Stimulated activated CD4-positive, alpha-beta T cell treated with anti-CD3 and anti-CD28 coated beads, Interleukin-4, amount 100 ng/mL, for 4 hours (primary cell): ENCODE measurements at regions not wholly inside any gene's neighbourhood (a gene's known extent, or its start where the extent isn't known, plus 50 kb on each side); places are given as distances from the start of the nearest gene placed in this dataset.
A peak's percentile ranks its signal among the peaks of the same experiment; 100 is the strongest.
"Not testable (repeated sequence)": the region's sequence is repeated elsewhere in the genome, so short reads cannot be mapped to it uniquely, and the experiment has no call there.

Source experiments
- DNase-seq, 2 experiments: peaks; one replicate each; pipeline ENCODE4 v3.0.0-alpha.2; 2020

GRCh38 chr9:73053543-73053942, 98.1 kb upstream of the ANXA1 start:
- DNase-seq, result no peak

- no peak for DNase-seq
Measured at GRCh38 chr9:73050887-73051550, 98.2 kb upstream of the ALDH1A1 start.

- DNase-seq, result no peak
Measured at GRCh38 chr9:73050065-73050816, 97.4 kb upstream of the ALDH1A1 start.

GRCh38 chr9:73049280-73049679, 96.4 kb upstream of the ALDH1A1 start:
- no peak for DNase-seq

- no peak for DNase-seq
Measured at GRCh38 chr9:73046769-73047168, 93.9 kb upstream of the ALDH1A1 start.

GRCh38 chr9:73044776-73045175, 91.9 kb upstream of the ALDH1A1 start:
- not testable (repeated sequence) for DNase-seq

GRCh38 chr9:73042155-73042554, 89.3 kb upstream of the ALDH1A1 start:
- no peak for DNase-seq

GRCh38 chr9:73039271-73040263, 86.7 kb upstream of the ALDH1A1 start:
- DNase-seq, result no peak

- no peak for DNase-seq
Measured at GRCh38 chr9:73038613-73039012, 85.8 kb upstream of the ALDH1A1 start.

- no peak for DNase-seq
Measured at GRCh38 chr9:73038089-73038509, 85.2 kb upstream of the ALDH1A1 start.

GRCh38 chr9:73037613-73038012, 84.8 kb upstream of the ALDH1A1 start:
- DNase-seq, result no peak

GRCh38 chr9:73034962-73035361, 82.1 kb upstream of the ALDH1A1 start:
- no peak for DNase-seq

GRCh38 chr9:73031350-73031749, 78.5 kb upstream of the ALDH1A1 start:
- DNase-seq, result no peak

- DNase-seq, result no peak
Measured at GRCh38 chr9:73030370-73031030, 77.6 kb upstream of the ALDH1A1 start.

- no peak for DNase-seq
Measured at GRCh38 chr9:73029346-73029745, 76.5 kb upstream of the ALDH1A1 start.

GRCh38 chr9:73026375-73026774, 73.5 kb upstream of the ALDH1A1 start:
- no peak for DNase-seq

GRCh38 chr9:73024601-73025034, 71.8 kb upstream of the ALDH1A1 start:
- no peak for DNase-seq

- peak; percentile 10 to 16 for DNase-seq
Measured at GRCh38 chr9:73023025-73023541, 70.2 kb upstream of the ALDH1A1 start.

- no peak for DNase-seq
Measured at GRCh38 chr9:73022353-73022752, 69.5 kb upstream of the ALDH1A1 start.

GRCh38 chr9:73020877-73021276, 68.0 kb upstream of the ALDH1A1 start:
- DNase-seq, result no peak

- DNase-seq, result no peak
Measured at GRCh38 chr9:73014011-73014410, 61.2 kb upstream of the ALDH1A1 start.

- no peak for DNase-seq
Measured at GRCh38 chr9:73011956-73012355, 59.1 kb upstream of the ALDH1A1 start.
